HFFc6 (cell line): ENCODE measurements at regions not wholly inside any gene's neighbourhood (a gene's known extent, or its start where the extent isn't known, plus 50 kb on each side); places are given as distances from the start of the nearest gene placed in this dataset.

ENCODE experiments used
- DNase-seq: peaks from one replicate; pipeline ENCODE4 v3.0.0-alpha.2; 2018
- H3K27ac Mint-ChIP-seq: 2 replicates; pipeline ENCODE4 v1.8.0; 2020; ENCODE audit warnings: mild to moderate bottlenecking, mixed read lengths
- H3K27me3 Mint-ChIP-seq: 2 replicates; pipeline ENCODE4 v1.8.0; 2021; ENCODE audit warnings: mild to moderate bottlenecking, moderate library complexity, mixed read lengths; ENCODE audit not compliant: insufficient read depth
- H3K36me3 Mint-ChIP-seq: 2 replicates; pipeline ENCODE4 v1.8.0; 2021; ENCODE audit warnings: low read depth, mixed read lengths
- H3K4me1 Mint-ChIP-seq: 2 replicates; pipeline ENCODE4 v1.8.0; 2020; ENCODE audit warnings: low read depth, mixed read lengths
- H3K4me3 Mint-ChIP-seq: 2 replicates; pipeline ENCODE4 v1.8.0; 2020; ENCODE audit warnings: mild to moderate bottlenecking, moderate library complexity, mixed read lengths
- H3K9me3 Mint-ChIP-seq: 2 replicates; pipeline ENCODE4 v1.8.0; 2020; ENCODE audit warnings: mild to moderate bottlenecking, mixed read lengths
- TF ChIP-seq, protein P1 (sequence below): fragments of 200-600 bp; sonication (generic); IDR thresholded peaks from 2 replicates; pipeline ENCODE4 v1.5.0; 2021; ENCODE audit warnings: antibody characterized with exemption, mild to moderate bottlenecking

DNA sequence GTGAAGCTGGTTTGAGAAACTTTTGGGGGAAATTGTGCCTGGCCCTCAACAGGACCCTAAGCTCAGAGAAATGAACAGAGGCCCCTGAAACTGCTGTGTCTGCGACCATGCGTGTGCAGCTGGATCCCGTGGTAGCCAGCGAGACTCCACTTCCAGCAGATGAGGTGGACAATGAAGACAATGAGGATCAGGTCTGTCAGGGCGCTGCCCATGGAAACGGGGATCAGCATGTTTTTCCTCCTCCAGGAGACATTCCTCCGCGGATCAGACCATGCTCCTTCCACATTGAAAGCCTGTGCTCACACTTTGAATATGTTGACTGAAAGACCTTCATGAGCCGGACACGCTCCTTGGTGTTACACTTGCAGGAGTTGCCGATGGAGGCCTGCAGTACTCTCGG, 1439.8 kb upstream of the ALCAM start:
- H3K27ac Mint-ChIP-seq, result no peak overlapping the region
- no peaks in the 10 kb centered on the region for H3K27me3 Mint-ChIP-seq
- DNase-seq, result no peak
- no peak overlapping the region for H3K4me3 Mint-ChIP-seq
- H3K9me3 Mint-ChIP-seq, result peaks cover 16% of the 10 kb centered on the region
- no peaks in the 10 kb centered on the region for H3K36me3 Mint-ChIP-seq
- TF ChIP-seq, protein P1, sequence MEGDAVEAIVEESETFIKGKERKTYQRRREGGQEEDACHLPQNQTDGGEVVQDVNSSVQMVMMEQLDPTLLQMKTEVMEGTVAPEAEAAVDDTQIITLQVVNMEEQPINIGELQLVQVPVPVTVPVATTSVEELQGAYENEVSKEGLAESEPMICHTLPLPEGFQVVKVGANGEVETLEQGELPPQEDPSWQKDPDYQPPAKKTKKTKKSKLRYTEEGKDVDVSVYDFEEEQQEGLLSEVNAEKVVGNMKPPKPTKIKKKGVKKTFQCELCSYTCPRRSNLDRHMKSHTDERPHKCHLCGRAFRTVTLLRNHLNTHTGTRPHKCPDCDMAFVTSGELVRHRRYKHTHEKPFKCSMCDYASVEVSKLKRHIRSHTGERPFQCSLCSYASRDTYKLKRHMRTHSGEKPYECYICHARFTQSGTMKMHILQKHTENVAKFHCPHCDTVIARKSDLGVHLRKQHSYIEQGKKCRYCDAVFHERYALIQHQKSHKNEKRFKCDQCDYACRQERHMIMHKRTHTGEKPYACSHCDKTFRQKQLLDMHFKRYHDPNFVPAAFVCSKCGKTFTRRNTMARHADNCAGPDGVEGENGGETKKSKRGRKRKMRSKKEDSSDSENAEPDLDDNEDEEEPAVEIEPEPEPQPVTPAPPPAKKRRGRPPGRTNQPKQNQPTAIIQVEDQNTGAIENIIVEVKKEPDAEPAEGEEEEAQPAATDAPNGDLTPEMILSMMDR, result no peak
- H3K4me1 Mint-ChIP-seq, result no peaks in the 10 kb centered on the region

DNA sequence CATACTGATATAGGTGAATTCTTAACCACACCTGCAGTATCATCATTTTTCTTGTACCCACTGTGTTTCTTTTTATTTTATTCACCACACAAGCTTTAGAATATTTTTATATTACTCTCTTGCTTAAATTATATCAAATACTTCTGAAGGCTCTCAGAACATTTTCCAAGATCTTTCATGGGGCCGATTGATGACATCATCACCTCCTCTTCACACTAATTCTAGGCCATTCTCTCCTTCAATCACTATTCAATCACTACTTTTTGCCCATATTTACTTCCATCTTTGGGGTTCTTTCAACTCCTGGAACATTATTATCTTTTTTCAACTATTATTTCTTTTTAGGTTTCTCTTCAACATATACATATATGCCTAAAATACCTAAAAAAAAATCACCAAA, 1438.8 kb upstream of the ALCAM start:
- no peaks in the 10 kb centered on the region for H3K27me3 Mint-ChIP-seq
- H3K36me3 Mint-ChIP-seq, result no peaks in the 10 kb centered on the region
- H3K9me3 Mint-ChIP-seq, result peaks cover 16% of the 10 kb centered on the region
- no peak overlapping the region for H3K27ac Mint-ChIP-seq
- no peaks in the 10 kb centered on the region for H3K4me1 Mint-ChIP-seq
- TF ChIP-seq, protein P1, result no peak
- no peak overlapping the region for H3K4me3 Mint-ChIP-seq
- no peak for DNase-seq

DNA sequence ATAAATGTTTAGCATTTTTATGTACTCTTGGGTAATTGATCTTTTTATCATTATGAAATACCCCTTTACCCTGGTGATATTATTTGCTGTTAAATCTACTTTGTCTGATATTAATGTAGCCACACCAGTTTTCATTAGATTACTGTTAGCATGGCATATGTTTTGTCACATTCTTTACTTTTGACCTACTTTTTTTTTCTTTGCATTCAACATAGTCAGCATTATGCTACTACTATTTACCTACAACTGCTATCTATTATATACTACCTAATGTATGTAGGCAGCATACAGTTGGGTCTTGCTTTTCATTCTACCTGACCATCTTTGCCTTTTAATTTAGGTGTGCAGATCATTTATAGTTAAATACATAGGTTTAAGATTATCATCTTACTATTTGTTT, 1429.6 kb upstream of the ALCAM start:
- H3K4me3 Mint-ChIP-seq, result no peak overlapping the region
- TF ChIP-seq, protein P1, result no peak
- H3K36me3 Mint-ChIP-seq, result no peaks in the 10 kb centered on the region
- H3K4me1 Mint-ChIP-seq, result no peaks in the 10 kb centered on the region
- peaks cover 15% of the 10 kb centered on the region for H3K9me3 Mint-ChIP-seq
- no peak overlapping the region for H3K27ac Mint-ChIP-seq
- no peaks in the 10 kb centered on the region for H3K27me3 Mint-ChIP-seq
- DNase-seq, result no peak

DNA sequence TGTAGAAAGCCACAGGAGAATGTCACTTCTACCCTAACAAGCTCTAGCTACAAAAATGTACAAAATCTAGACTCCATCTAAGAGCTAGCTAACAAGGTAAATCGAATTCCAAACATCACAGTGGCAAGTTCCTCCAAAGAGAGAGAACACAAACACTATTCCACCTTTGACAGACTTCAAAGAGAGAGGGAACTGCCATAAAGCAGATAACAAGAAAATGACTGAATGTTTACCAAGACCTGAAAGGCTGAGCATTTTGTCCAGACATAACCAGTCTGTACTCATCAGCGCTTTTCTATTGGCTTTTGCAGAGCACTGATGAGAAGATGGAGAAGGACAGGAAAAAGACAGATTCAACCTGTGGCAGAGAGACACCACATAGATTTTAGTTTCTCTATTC, 1419.6 kb upstream of the ALCAM start:
- Mint-ChIP-seq H3K27ac (no peak overlapping the region), H3K9me3 (peaks cover 17% of the 10 kb centered on the region), H3K4me3 (no peak overlapping the region), H3K36me3 (no peaks in the 10 kb centered on the region), H3K27me3 (no peaks in the 10 kb centered on the region), H3K4me1 (no peaks in the 10 kb centered on the region)
- DNase-seq, result no peak
- TF ChIP-seq, protein P1, result no peak

DNA sequence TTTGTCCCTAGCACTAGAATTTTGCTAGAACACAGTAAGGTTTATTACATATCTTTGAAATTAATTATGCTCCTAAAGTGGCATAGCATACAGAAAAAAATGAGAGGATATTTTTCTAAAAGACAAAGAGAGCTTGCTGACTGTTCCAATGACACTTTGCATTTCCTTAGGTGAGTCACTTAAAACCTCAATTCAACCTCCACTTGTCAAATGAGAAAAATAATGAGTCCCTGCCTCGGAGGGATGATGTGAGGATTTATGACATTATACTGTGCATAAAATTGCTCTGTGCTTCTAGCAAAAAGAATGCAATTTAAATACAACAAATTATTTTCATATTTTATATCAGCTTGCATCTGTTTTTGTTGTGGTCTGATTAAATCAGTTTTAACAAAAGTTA, 1417.0 kb upstream of the ALCAM start:
- H3K36me3 Mint-ChIP-seq, result no peaks in the 10 kb centered on the region
- no peak overlapping the region for H3K4me3 Mint-ChIP-seq
- no peak overlapping the region for H3K27ac Mint-ChIP-seq
- peaks cover 26% of the 10 kb centered on the region for H3K9me3 Mint-ChIP-seq
- TF ChIP-seq, protein P1, result no peak
- no peaks in the 10 kb centered on the region for H3K4me1 Mint-ChIP-seq
- no peak for DNase-seq
- no peaks in the 10 kb centered on the region for H3K27me3 Mint-ChIP-seq

DNA sequence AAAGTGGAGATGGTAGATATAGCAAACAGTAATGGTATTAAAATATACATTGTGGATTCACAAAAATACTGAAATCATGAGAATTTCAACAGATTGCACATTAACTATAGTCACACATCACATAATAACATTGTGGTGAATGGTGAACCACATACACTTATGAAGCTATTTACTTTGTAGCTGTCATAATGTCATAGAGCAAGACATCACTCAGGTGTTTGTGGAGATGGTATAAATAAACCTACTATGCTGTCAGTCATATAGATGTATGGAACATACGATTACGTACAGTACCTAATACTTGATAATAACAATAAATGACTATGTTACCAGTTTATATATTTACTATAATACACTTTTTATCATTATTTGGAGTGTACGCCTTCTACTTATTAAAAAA, 1416.0 kb upstream of the ALCAM start:
- Mint-ChIP-seq H3K27ac (no peak overlapping the region), H3K9me3 (peaks cover 26% of the 10 kb centered on the region), H3K36me3 (no peaks in the 10 kb centered on the region), H3K27me3 (no peaks in the 10 kb centered on the region), H3K4me3 (no peak overlapping the region), H3K4me1 (no peaks in the 10 kb centered on the region)
- DNase-seq, result no peak
- TF ChIP-seq, protein P1, result no peak
